Transverse colon (tissue), 4 donors: ENCODE measurements at regions not wholly inside any gene's neighbourhood (a gene's known extent, or its start where the extent isn't known, plus 50 kb on each side); places are given as distances from the start of the nearest gene placed in this dataset.

ENCODE experiments used
- DNase-seq: peaks from one replicate; pipeline ENCODE4 v3.0.0-alpha.2; 2019
- H3K27ac ChIP-seq, 4 donors: fragments of 200-600 bp; sonication (generic); 2 replicates each; pipeline ENCODE4 v1.5.1; 2016 to 2018; ENCODE audit warnings: inconsistent platforms in 4 of 4
- H3K27me3 ChIP-seq: fragments of 200-600 bp; sonication (generic); 2 replicates; pipeline ENCODE4 v1.5.1; 2017; ENCODE audit warnings: inconsistent platforms
- H3K36me3 ChIP-seq, 4 donors: fragments of 200-600 bp; sonication (generic); 2 replicates each; pipeline ENCODE4 v1.5.1; 2017 to 2019; ENCODE audit warnings: inconsistent platforms in 4 of 4
- H3K4me1 ChIP-seq, 4 donors: fragments of 200-600 bp; sonication (generic); 2 replicates each; pipeline ENCODE4 v1.5.1; 2017 to 2020; ENCODE audit warnings: inconsistent platforms in 4 of 4
- H3K4me3 ChIP-seq, 4 donors: fragments of 200-600 bp; sonication (generic); 1 replicate in 1 of 4; 2 replicates in 3 of 4; pipeline versions ENCODE4 v1.5.1 to v1.6.1; 2017 to 2019; ENCODE audit warnings: inconsistent platforms in 4 of 4
- H3K9me3 ChIP-seq, 2 donors: fragments of 200-600 bp; sonication (generic); 2 replicates each; pipeline ENCODE4 v1.5.1; 2017 to 2019; ENCODE audit warnings: inconsistent platforms in 2 of 2
- CTCF ChIP-seq, 5 experiments: fragments of 200-600 bp in 3 of 5; fragments of 450-650 bp in 2 of 5; sonication (generic) in 3 of 5; IDR thresholded peaks; 1 replicate in 2 of 5; 2 replicates in 3 of 5; pipeline ENCODE4 v1.5.1; 2016 to 2017; ENCODE audit warnings: antibody characterized with exemption in 5 of 5, inconsistent platforms in 3 of 5, mild to moderate bottlenecking in 2 of 5, moderate library complexity in 1 of 5
- EP300 ChIP-seq: sonication (generic); formaldehyde crosslinking; IDR thresholded peaks from one replicate; pipeline ENCODE4 v1.6.1; 2017; ENCODE audit warnings: antibody characterized with exemption, low read depth
- POLR2A ChIP-seq: fragments of 450-650 bp; IDR thresholded peaks from one replicate; pipeline ENCODE4 v1.6.1; 2016; ENCODE audit warnings: antibody characterized with exemption, mild to moderate bottlenecking, moderate library complexity
- POLR2AphosphoS5 ChIP-seq, 3 donors: sonication (generic); formaldehyde crosslinking; IDR thresholded peaks; one replicate each; pipeline ENCODE4 v1.6.1; 2016; ENCODE audit warnings: antibody characterized with exemption in 3 of 3
- WGBS, 2 donors: methylation state at CpG; one replicate each; pipeline ENCODE4 v1.1.5; 2018; ENCODE audit warnings: low coverage in 1 of 2; 5-methylcytosine and 5-hydroxymethylcytosine counted together
- in situ Hi-C, 4 donors: fragments of 200-750 bp; cut with MboI; loops; one replicate each; pipeline versions ENCODE4 v1.15.0 to v1.15.1; 2017; ENCODE audit warnings: low sequenced_read_pairs in 3 of 4, low pct_ligation_motif_present in 1 of 4, low pct_unique_long_range_greater_than_20kb in 1 of 4
- intact Hi-C: fragments of 100-400 bp; cut with DNase I; formaldehyde crosslinking; loops from one replicate; pipeline ENCODE4 v1.15.1; 2023; ENCODE audit warnings: low total_unique reads

GRCh38 chr7:33852838-33853237, 52.5 kb upstream of the BMPER start:
- WGBS, 2 donors = 84 to 100% methylated on average over 2 to 3 of the region's 3 CpGs
- H3K9me3 ChIP-seq = no peaks in the 10 kb centered on the region
- no peaks in the 10 kb centered on the region for H3K4me1 ChIP-seq
- no peak overlapping the region for H3K4me3 ChIP-seq
- H3K27ac ChIP-seq = no peak overlapping the region
- no peak for DNase-seq
- no peaks in the 10 kb centered on the region for H3K36me3 ChIP-seq
- in situ Hi-C loops (no loop called here), intact Hi-C loops (no loop called here)
- no peaks in the 10 kb centered on the region for H3K27me3 ChIP-seq
- TF ChIP-seq POLR2AphosphoS5 (IDR thresholded peaks at IDR 0.05) = no peak
- TF ChIP-seq EP300 = no peak
- TF ChIP-seq CTCF (IDR thresholded peaks at IDR 0.05) = no peak
- no peak for TF ChIP-seq POLR2A

GRCh38 chr7:33853361-33854062, 51.8 kb upstream of the BMPER start:
- Histone ChIP-seq H3K27ac (no peak overlapping the region), H3K27me3 (no peaks in the 10 kb centered on the region), H3K4me1 (no peaks in the 10 kb centered on the region), H3K9me3 (no peaks in the 10 kb centered on the region), H3K4me3 (no peak overlapping the region), H3K36me3 (no peaks in the 10 kb centered on the region)
- DNase-seq = no peak
- TF ChIP-seq POLR2A (no peak), EP300 (no peak), CTCF (IDR thresholded peaks at IDR 0.05) (no peak), POLR2AphosphoS5 (IDR thresholded peaks at IDR 0.05) (no peak)
- intact Hi-C loops = no loop called here
- in situ Hi-C loops = no loop called here
- 86 to 89% methylated on average over 5 of the region's 5 CpGs for WGBS, 2 donors

GRCh38 chr7:33854178-33854577, 51.2 kb upstream of the BMPER start:
- Histone ChIP-seq H3K9me3 (no peaks in the 10 kb centered on the region), H3K36me3 (no peaks in the 10 kb centered on the region), H3K4me3 (no peak overlapping the region), H3K27me3 (no peaks in the 10 kb centered on the region), H3K27ac (no peak overlapping the region), H3K4me1 (no peaks in the 10 kb centered on the region)
- TF ChIP-seq POLR2AphosphoS5 (IDR thresholded peaks at IDR 0.05) (no peak), CTCF (IDR thresholded peaks at IDR 0.05) (no peak), POLR2A (no peak), EP300 (no peak)
- WGBS, 2 donors = 61 to 100% methylated on average over 1 of the region's 1 CpG
- intact Hi-C loops (no loop called here), in situ Hi-C loops (no loop called here)
- DNase-seq = no peak

GRCh38 chr7:33854801-33855350, 50.5 kb upstream of the BMPER start:
- 78 to 90% methylated on average over 2 to 4 of the region's 4 CpGs for WGBS, 2 donors
- TF ChIP-seq CTCF (IDR thresholded peaks at IDR 0.05) (no peak), POLR2AphosphoS5 (IDR thresholded peaks at IDR 0.05) (no peak), POLR2A (no peak), EP300 (no peak)

More at GRCh38 chr7:33854801-33855350, 50.5 kb upstream of the BMPER start:
- Histone ChIP-seq H3K9me3 (no peaks in the 10 kb centered on the region), H3K4me1 (no peaks in the 10 kb centered on the region), H3K27ac (no peak overlapping the region), H3K4me3 (no peak overlapping the region), H3K36me3 (no peaks in the 10 kb centered on the region), H3K27me3 (no peaks in the 10 kb centered on the region)
- DNase-seq = no peak
- in situ Hi-C loops (no loop called here), intact Hi-C loops (no loop called here)
